GM12864 (cell line): ENCODE measurements at regions not wholly inside any gene's neighbourhood (a gene's known extent, or its start where the extent isn't known, plus 50 kb on each side); places are given as distances from the start of the nearest gene placed in this dataset.

Source experiments
- DNase-seq: peaks from one replicate; pipeline ENCODE4 v3.0.0-alpha.2; 2011; ENCODE audit warnings: low read depth
- H3K4me3 ChIP-seq: 2 replicates; pipeline ENCODE4 v1.5.1; 2011; ENCODE audit warnings: mild to moderate bottlenecking, low read depth, low read length, control low read depth
- CTCF ChIP-seq: IDR thresholded peaks from 2 replicates; pipeline ENCODE4 v1.5.1; 2011; ENCODE audit warnings: low read depth, mild to moderate bottlenecking, moderate library complexity, low read length, control low read depth, inconsistent platforms; ENCODE audit errors: missing control alignments

GRCh38 chr2:877747-878146 is 72.9 kb upstream of the SNTG2 start:
- TF ChIP-seq CTCF, result no peak
- DNase-seq, result no peak
- H3K4me3 ChIP-seq, result no peak overlapping the region

GRCh38 chr2:875687-876615 is 74.7 kb upstream of the SNTG2 start:
- H3K4me3 ChIP-seq, result no peak overlapping the region
- DNase-seq, result no peak

GRCh38 chr2:873651-874580 is 76.7 kb upstream of the SNTG2 start:
- no peak for DNase-seq
- TF ChIP-seq CTCF, result no peak
- H3K4me3 ChIP-seq, result no peak overlapping the region

More at GRCh38 chr2:875687-876615, 74.7 kb upstream of the SNTG2 start:
- no peak for TF ChIP-seq CTCF

GRCh38 chr2:873027-873426 is 77.6 kb upstream of the SNTG2 start:
- no peak for TF ChIP-seq CTCF
- no peak overlapping the region for H3K4me3 ChIP-seq
- no peak for DNase-seq

- TF ChIP-seq CTCF, result no peak
- no peak overlapping the region for H3K4me3 ChIP-seq
- DNase-seq, result no peak
Observed at GRCh38 chr2:871926-872680, 78.5 kb upstream of the SNTG2 start.

GRCh38 chr2:871175-871727 is 79.4 kb upstream of the SNTG2 start:
- TF ChIP-seq CTCF, result no peak
- no peak overlapping the region for H3K4me3 ChIP-seq
- DNase-seq, result no peak
